SJCRH30 (cell line): ENCODE measurements at regions not wholly inside any gene's neighbourhood (a gene's known extent, or its start where the extent isn't known, plus 50 kb on each side); places are given as distances from the start of the nearest gene placed in this dataset.
A peak's percentile ranks its signal among the peaks of the same experiment; 100 is the strongest.
"Not testable (repeated sequence)": the region's sequence is repeated elsewhere in the genome, so short reads cannot be mapped to it uniquely, and the experiment has no call there.

Experiments
- DNase-seq, 2 experiments: peaks; one replicate each; pipeline ENCODE4 v3.0.0-alpha.2; 2015 to 2020
- H3K27ac ChIP-seq: fragments of 250-450 bp; sonication (Bioruptor Pico); 2 replicates; pipeline ENCODE4 v1.5.1; 2020; ENCODE audit warnings: mild to moderate bottlenecking, moderate library complexity
- H3K27me3 ChIP-seq: fragments of 250-450 bp; sonication (Bioruptor Pico); 2 replicates; pipeline ENCODE4 v1.5.1; 2020; ENCODE audit warnings: mild to moderate bottlenecking, moderate library complexity
- H3K36me3 ChIP-seq: fragments of 250-450 bp; sonication (Bioruptor Pico); 2 replicates; pipeline ENCODE4 v1.5.1; 2020; ENCODE audit warnings: mild to moderate bottlenecking, moderate library complexity
- H3K4me1 ChIP-seq: fragments of 250-450 bp; sonication (Bioruptor Pico); 2 replicates; pipeline ENCODE4 v1.5.1; 2020; ENCODE audit warnings: mild to moderate bottlenecking, moderate library complexity
- H3K4me3 ChIP-seq: fragments of 250-450 bp; sonication (Bioruptor Pico); 2 replicates; pipeline ENCODE4 v1.5.1; 2020; ENCODE audit warnings: mild to moderate bottlenecking, moderate library complexity
- H3K9me3 ChIP-seq: fragments of 250-450 bp; sonication (Bioruptor Pico); replicated peaks from 2 replicates; pipeline ENCODE4 v1.5.1; 2020; ENCODE audit warnings: mild to moderate bottlenecking, moderate library complexity

GRCh38 chrX:45840411-45840950 is 639.8 kb upstream of the DIPK2B start:
- DNase-seq, result peak; percentile 51 to 70

GRCh38 chrX:45830343-45830742 is 629.7 kb upstream of the DIPK2B start:
- Histone ChIP-seq H3K36me3 (no peaks in the 10 kb centered on the region), H3K27ac (no peak overlapping the region), H3K9me3 (no peaks in the 10 kb centered on the region), H3K4me1 (no peaks in the 10 kb centered on the region), H3K27me3 (no peaks in the 10 kb centered on the region), H3K4me3 (no peak overlapping the region)
- no peak for DNase-seq

More at GRCh38 chrX:45840411-45840950, 639.8 kb upstream of the DIPK2B start:
- Histone ChIP-seq H3K36me3 (no peaks in the 10 kb centered on the region), H3K9me3 (no peaks in the 10 kb centered on the region), H3K4me3 (no peak overlapping the region), H3K27ac (peak overlapping the region; percentile 82), H3K4me1 (peaks cover 7% of the 10 kb centered on the region; the same call in 1 of the 2 replicates), H3K27me3 (no peaks in the 10 kb centered on the region)

GRCh38 chrX:45824471-45824870 is 623.8 kb upstream of the DIPK2B start:
- H3K27me3 ChIP-seq, result no peaks in the 10 kb centered on the region
- H3K36me3 ChIP-seq, result no peaks in the 10 kb centered on the region
- DNase-seq, result peak; percentile 30 to 41
- no peaks in the 10 kb centered on the region for H3K9me3 ChIP-seq
- H3K27ac ChIP-seq, result no peak overlapping the region
- H3K4me1 ChIP-seq, result no peaks in the 10 kb centered on the region
- no peak overlapping the region for H3K4me3 ChIP-seq

- H3K4me1 ChIP-seq, result no peaks in the 10 kb centered on the region
- no peaks in the 10 kb centered on the region for H3K27me3 ChIP-seq
- H3K4me3 ChIP-seq, result no peak overlapping the region
- no peaks in the 10 kb centered on the region for H3K36me3 ChIP-seq
- H3K9me3 ChIP-seq, result no peaks in the 10 kb centered on the region
- H3K27ac ChIP-seq, result no peak overlapping the region
- DNase-seq, result no peak
Measured at GRCh38 chrX:45823536-45823935, 622.9 kb upstream of the DIPK2B start.

- H3K4me1 ChIP-seq, result no peaks in the 10 kb centered on the region
- no peak overlapping the region for H3K4me3 ChIP-seq
- H3K36me3 ChIP-seq, result no peaks in the 10 kb centered on the region
- no peaks in the 10 kb centered on the region for H3K27me3 ChIP-seq
- H3K9me3 ChIP-seq, result no peaks in the 10 kb centered on the region
- H3K27ac ChIP-seq, result no peak overlapping the region
- no peak for DNase-seq
Measured at GRCh38 chrX:45822124-45822523, 621.4 kb upstream of the DIPK2B start.

GRCh38 chrX:45818913-45819312 is 618.2 kb upstream of the DIPK2B start:
- Histone ChIP-seq H3K4me1 (no peaks in the 10 kb centered on the region), H3K27me3 (no peaks in the 10 kb centered on the region), H3K9me3 (no peaks in the 10 kb centered on the region), H3K27ac (no peak overlapping the region), H3K4me3 (no peak overlapping the region), H3K36me3 (no peaks in the 10 kb centered on the region)
- DNase-seq, result no peak

GRCh38 chrX:45815441-45815840 is 614.8 kb upstream of the DIPK2B start:
- H3K4me1 ChIP-seq, result no peaks in the 10 kb centered on the region
- no peak overlapping the region for H3K4me3 ChIP-seq
- no peak for DNase-seq
- H3K9me3 ChIP-seq, result no peaks in the 10 kb centered on the region
- H3K27ac ChIP-seq, result no peak overlapping the region
- H3K27me3 ChIP-seq, result no peaks in the 10 kb centered on the region
- no peaks in the 10 kb centered on the region for H3K36me3 ChIP-seq

GRCh38 chrX:45811326-45811725 is 610.6 kb upstream of the DIPK2B start:
- no peak overlapping the region for H3K27ac ChIP-seq
- H3K9me3 ChIP-seq, result no peaks in the 10 kb centered on the region
- no peaks in the 10 kb centered on the region for H3K36me3 ChIP-seq
- no peaks in the 10 kb centered on the region for H3K27me3 ChIP-seq
- DNase-seq, result no peak
- no peaks in the 10 kb centered on the region for H3K4me1 ChIP-seq
- H3K4me3 ChIP-seq, result no peak overlapping the region

GRCh38 chrX:45807572-45808425 is 607.1 kb upstream of the DIPK2B start:
- H3K9me3 ChIP-seq, result no peaks in the 10 kb centered on the region
- H3K4me1 ChIP-seq, result no peaks in the 10 kb centered on the region
- no peaks in the 10 kb centered on the region for H3K27me3 ChIP-seq
- no peaks in the 10 kb centered on the region for H3K36me3 ChIP-seq
- DNase-seq, result no peak
- H3K4me3 ChIP-seq, result no peak overlapping the region
- no peak overlapping the region for H3K27ac ChIP-seq

GRCh38 chrX:45806410-45807121 is 605.9 kb upstream of the DIPK2B start:
- Histone ChIP-seq H3K9me3 (no peaks in the 10 kb centered on the region), H3K4me1 (no peaks in the 10 kb centered on the region), H3K27me3 (no peaks in the 10 kb centered on the region), H3K36me3 (no peaks in the 10 kb centered on the region), H3K27ac (no peak overlapping the region), H3K4me3 (peak overlapping the region; percentile 36)
- DNase-seq, result peak; percentile 7 to 23

GRCh38 chrX:45804276-45804675 is 603.6 kb upstream of the DIPK2B start:
- no peak overlapping the region for H3K27ac ChIP-seq
- H3K4me1 ChIP-seq, result no peaks in the 10 kb centered on the region
- DNase-seq, result no peak

GRCh38 chrX:45803383-45803921 is 602.8 kb upstream of the DIPK2B start:
- Histone ChIP-seq H3K27ac (no peak overlapping the region), H3K27me3 (no peaks in the 10 kb centered on the region), H3K9me3 (no peaks in the 10 kb centered on the region), H3K4me3 (no peak overlapping the region), H3K4me1 (no peaks in the 10 kb centered on the region), H3K36me3 (no peaks in the 10 kb centered on the region)
- no peak for DNase-seq

More at GRCh38 chrX:45804276-45804675, 603.6 kb upstream of the DIPK2B start:
- Histone ChIP-seq H3K9me3 (no peaks in the 10 kb centered on the region), H3K4me3 (no peak overlapping the region), H3K27me3 (no peaks in the 10 kb centered on the region), H3K36me3 (no peaks in the 10 kb centered on the region)

- Histone ChIP-seq H3K27me3 (no peaks in the 10 kb centered on the region), H3K9me3 (no peaks in the 10 kb centered on the region), H3K4me1 (no peaks in the 10 kb centered on the region), H3K36me3 (no peaks in the 10 kb centered on the region), H3K27ac (no peak overlapping the region), H3K4me3 (no peak overlapping the region)
- DNase-seq, result peak in 1 of 2 experiments; percentile 25
Measured at GRCh38 chrX:45801554-45801953, 600.9 kb upstream of the DIPK2B start.

- not testable (repeated sequence) for H3K9me3 ChIP-seq, H3K4me3 ChIP-seq, H3K36me3 ChIP-seq, H3K4me1 ChIP-seq, H3K27ac ChIP-seq, H3K27me3 ChIP-seq, DNase-seq
Measured at GRCh38 chrX:45800746-45801453, 600.2 kb upstream of the DIPK2B start.
